Neural progenitor cell (in vitro differentiated cells): ENCODE measurements at regions not wholly inside any gene's neighbourhood (a gene's known extent, or its start where the extent isn't known, plus 50 kb on each side); places are given as distances from the start of the nearest gene placed in this dataset.

Experiments used
- DNase-seq: peaks from one replicate; pipeline ENCODE4 v3.0.0-alpha.2; 2016; ENCODE audit warnings: low spot score
- H2AFZ ChIP-seq: fragments of 200-600 bp; sonication (generic); replicated peaks from 2 replicates; pipeline ENCODE4 v1.6.1; 2016; ENCODE audit warnings: antibody characterized with exemption
- H3F3A ChIP-seq: fragments of 200-600 bp; sonication (generic); 2 replicates; pipeline ENCODE4 v1.6.1; 2016; ENCODE audit warnings: antibody characterized with exemption, low read depth
- H3K27ac ChIP-seq: fragments of 200-600 bp; sonication (generic); 2 replicates; pipeline ENCODE4 v1.5.1; 2016; ENCODE audit warnings: mild to moderate bottlenecking
- H3K27me3 ChIP-seq: fragments of 200-600 bp; sonication (generic); 2 replicates; pipeline ENCODE4 v1.6.1; 2016; ENCODE audit warnings: mild to moderate bottlenecking, moderate library complexity
- H3K36me3 ChIP-seq: fragments of 200-600 bp; sonication (generic); 2 replicates; pipeline ENCODE4 v1.5.1; 2016
- H3K4me1 ChIP-seq: fragments of 200-600 bp; sonication (generic); 2 replicates; pipeline ENCODE4 v1.6.1; 2016; ENCODE audit warnings: mixed run types
- H3K4me2 ChIP-seq: fragments of 200-600 bp; sonication (generic); 2 replicates; pipeline ENCODE4 v1.6.1; 2016
- H3K4me3 ChIP-seq: fragments of 200-600 bp; sonication (generic); 2 replicates; pipeline ENCODE4 v1.5.1; 2016
- H3K79me2 ChIP-seq: fragments of 200-600 bp; sonication (generic); 2 replicates; pipeline ENCODE4 v1.6.1; 2016; ENCODE audit warnings: low read depth
- H3K9ac ChIP-seq: fragments of 200-600 bp; sonication (generic); 2 replicates; pipeline ENCODE4 v1.6.1; 2016
- H3K9me3 ChIP-seq: fragments of 200-600 bp; sonication (generic); 2 replicates; pipeline ENCODE4 v1.5.1; 2016; ENCODE audit warnings: low read depth
- H4K20me1 ChIP-seq: fragments of 200-600 bp; sonication (generic); 2 replicates; pipeline ENCODE4 v1.6.1; 2016; ENCODE audit warnings: low read depth
- H3K27ac Mint-ChIP-seq: 3 replicates; pipeline ENCODE4 v1.8.0; 2021; ENCODE audit warnings: mixed read lengths
- H3K27me3 Mint-ChIP-seq: 2 replicates; pipeline ENCODE4 v1.8.0; 2022; ENCODE audit warnings: low read depth, mild to moderate bottlenecking, inconsistent platforms, moderate library complexity, mixed read lengths; ENCODE audit not compliant: insufficient read depth
- H3K36me3 Mint-ChIP-seq: 3 replicates; pipeline ENCODE4 v1.8.0; 2021; ENCODE audit warnings: mixed read lengths
- H3K4me1 Mint-ChIP-seq: 3 replicates; pipeline ENCODE4 v1.8.0; 2021; ENCODE audit warnings: mixed read lengths
- H3K4me3 Mint-ChIP-seq: 3 replicates; pipeline ENCODE4 v1.8.0; 2021; ENCODE audit warnings: mild to moderate bottlenecking, moderate library complexity, mixed read lengths
- H3K9me3 Mint-ChIP-seq: 3 replicates; pipeline ENCODE4 v1.8.0; 2020; ENCODE audit warnings: mixed read lengths
- EZH2 ChIP-seq: fragments of 200-600 bp; sonication (generic); IDR thresholded peaks from 2 replicates; pipeline ENCODE4 v1.6.1; 2017; ENCODE audit warnings: antibody characterized with exemption, mild to moderate bottlenecking, moderate library complexity
- EZH2phosphoT487 ChIP-seq: fragments of 200-600 bp; sonication (generic); IDR thresholded peaks from 2 replicates; pipeline ENCODE4 v1.6.1; 2017; ENCODE audit warnings: antibody characterized with exemption
- TF ChIP-seq, protein P1 (sequence below): fragments of 200-600 bp; sonication (generic); IDR thresholded peaks from 2 replicates; pipeline ENCODE4 v1.5.1; 2017; ENCODE audit warnings: antibody characterized with exemption, mild to moderate bottlenecking

DNA sequence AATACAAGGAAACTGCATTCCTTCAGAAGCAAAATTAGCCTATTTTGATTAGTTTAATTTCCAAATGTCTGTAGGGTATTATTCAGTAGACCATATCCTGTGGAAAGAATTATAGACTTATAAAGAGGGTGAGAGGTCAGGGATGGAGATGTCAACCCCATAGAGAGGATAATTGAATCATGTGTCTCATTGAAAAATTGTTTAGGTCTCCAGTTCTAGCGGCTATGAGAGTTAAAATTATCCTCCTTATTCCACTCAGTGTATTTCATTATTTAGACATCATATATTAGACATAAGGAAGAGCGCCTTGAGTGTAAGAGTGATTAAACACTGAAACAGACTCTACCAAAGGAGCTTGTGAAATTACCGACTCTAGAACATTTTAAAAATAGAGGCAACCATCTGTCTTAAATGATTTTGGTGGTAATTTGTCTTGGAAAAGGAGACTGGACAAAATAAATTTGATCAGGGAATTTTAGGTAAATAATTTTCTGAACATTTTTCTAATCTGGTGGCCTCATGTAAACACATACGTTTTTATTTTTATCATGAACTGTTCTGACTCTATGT, 654.4 kb upstream of the TENM3 start:
- H3K27me3 Mint-ChIP-seq: peaks cover 4% of the 10 kb centered on the region
- H3K36me3 Mint-ChIP-seq: no peaks in the 10 kb centered on the region
- Histone ChIP-seq H3K4me1 (no peaks in the 10 kb centered on the region), H3K79me2 (no peaks in the 10 kb centered on the region), H3K9me3 (no peaks in the 10 kb centered on the region), H3K4me3 (no peak overlapping the region), H3K4me2 (no peak overlapping the region), H3K9ac (no peak overlapping the region), H2AFZ (no peak overlapping the region), H3K27ac (no peak overlapping the region), H3K27me3 (no peaks in the 10 kb centered on the region), H3K36me3 (no peaks in the 10 kb centered on the region), H4K20me1 (no peaks in the 10 kb centered on the region), H3F3A (no peaks in the 10 kb centered on the region)
- no peak overlapping the region for H3K4me3 Mint-ChIP-seq
- no peak for TF ChIP-seq EZH2phosphoT487
- TF ChIP-seq EZH2: no peak
- TF ChIP-seq, protein P1, sequence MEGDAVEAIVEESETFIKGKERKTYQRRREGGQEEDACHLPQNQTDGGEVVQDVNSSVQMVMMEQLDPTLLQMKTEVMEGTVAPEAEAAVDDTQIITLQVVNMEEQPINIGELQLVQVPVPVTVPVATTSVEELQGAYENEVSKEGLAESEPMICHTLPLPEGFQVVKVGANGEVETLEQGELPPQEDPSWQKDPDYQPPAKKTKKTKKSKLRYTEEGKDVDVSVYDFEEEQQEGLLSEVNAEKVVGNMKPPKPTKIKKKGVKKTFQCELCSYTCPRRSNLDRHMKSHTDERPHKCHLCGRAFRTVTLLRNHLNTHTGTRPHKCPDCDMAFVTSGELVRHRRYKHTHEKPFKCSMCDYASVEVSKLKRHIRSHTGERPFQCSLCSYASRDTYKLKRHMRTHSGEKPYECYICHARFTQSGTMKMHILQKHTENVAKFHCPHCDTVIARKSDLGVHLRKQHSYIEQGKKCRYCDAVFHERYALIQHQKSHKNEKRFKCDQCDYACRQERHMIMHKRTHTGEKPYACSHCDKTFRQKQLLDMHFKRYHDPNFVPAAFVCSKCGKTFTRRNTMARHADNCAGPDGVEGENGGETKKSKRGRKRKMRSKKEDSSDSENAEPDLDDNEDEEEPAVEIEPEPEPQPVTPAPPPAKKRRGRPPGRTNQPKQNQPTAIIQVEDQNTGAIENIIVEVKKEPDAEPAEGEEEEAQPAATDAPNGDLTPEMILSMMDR: no peak
- no peak for DNase-seq
- H3K27ac Mint-ChIP-seq: no peak overlapping the region
- H3K9me3 Mint-ChIP-seq: peaks cover 9% of the 10 kb centered on the region
- peaks cover 11% of the 10 kb centered on the region for H3K4me1 Mint-ChIP-seq

DNA sequence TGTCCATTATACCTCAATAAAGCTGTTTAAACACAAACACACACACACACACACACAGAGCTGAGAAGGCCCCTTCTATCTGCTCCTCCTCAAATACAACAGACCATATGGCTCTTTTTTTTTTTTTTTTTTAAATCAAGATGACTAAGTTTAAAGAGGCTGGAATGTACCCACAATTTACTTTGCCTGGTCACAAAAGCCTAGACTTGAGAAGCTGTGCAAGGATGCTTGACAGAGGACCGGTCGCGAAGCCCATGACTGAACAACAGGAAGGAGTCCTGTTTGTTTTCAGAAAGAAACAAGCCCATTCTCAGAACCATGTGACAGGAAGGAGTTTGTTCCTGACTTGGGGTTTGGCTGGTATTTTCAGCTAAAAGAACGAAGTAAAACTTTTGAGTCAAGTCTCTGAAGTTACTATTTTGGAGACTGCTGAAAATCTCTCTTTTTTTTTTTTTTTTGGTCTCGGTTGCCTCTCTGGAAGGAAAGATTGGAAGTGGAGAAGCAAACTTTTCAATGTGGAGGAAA, 650.9 kb upstream of the TENM3 start:
- Histone ChIP-seq H3K4me1 (no peaks in the 10 kb centered on the region), H4K20me1 (no peaks in the 10 kb centered on the region), H3K4me3 (no peak overlapping the region), H3K27me3 (no peaks in the 10 kb centered on the region), H3K36me3 (no peaks in the 10 kb centered on the region), H3K27ac (no peak overlapping the region), H3K4me2 (no peak overlapping the region), H3K79me2 (no peaks in the 10 kb centered on the region), H3K9me3 (no peaks in the 10 kb centered on the region), H3F3A (no peaks in the 10 kb centered on the region), H3K9ac (no peak overlapping the region), H2AFZ (peak overlapping the region; percentile 10)
- H3K9me3 Mint-ChIP-seq: peaks cover 9% of the 10 kb centered on the region
- TF ChIP-seq EZH2phosphoT487 (no peak), EZH2 (no peak)
- peaks cover 13% of the 10 kb centered on the region for H3K4me1 Mint-ChIP-seq
- H3K4me3 Mint-ChIP-seq: no peak overlapping the region
- no peak overlapping the region for H3K27ac Mint-ChIP-seq
- peaks cover 2% of the 10 kb centered on the region for H3K36me3 Mint-ChIP-seq
- H3K27me3 Mint-ChIP-seq: peaks cover 7% of the 10 kb centered on the region
- DNase-seq: no peak

DNA sequence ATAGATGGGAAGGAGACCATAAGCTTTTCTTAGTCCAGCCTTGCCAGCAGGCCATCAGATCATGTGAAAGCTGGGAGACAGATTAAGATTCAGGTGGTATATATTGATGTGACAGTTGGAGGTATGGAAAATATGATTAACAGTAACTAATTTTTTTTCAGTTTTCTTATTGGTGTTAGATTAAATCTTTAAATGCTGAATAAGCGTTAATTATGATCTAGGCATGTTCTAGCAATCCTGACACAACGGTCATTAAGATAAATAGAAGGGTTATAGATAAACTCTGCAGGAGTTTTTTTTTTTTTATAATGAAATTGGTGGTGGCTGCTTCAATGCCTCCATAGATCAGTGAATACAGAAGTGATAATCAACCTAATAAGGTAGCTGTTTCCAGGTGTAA, 649.5 kb upstream of the TENM3 start:
- Mint-ChIP-seq H3K9me3 (peaks cover 7% of the 10 kb centered on the region), H3K36me3 (peaks cover 2% of the 10 kb centered on the region), H3K27me3 (peaks cover 7% of the 10 kb centered on the region), H3K4me1 (peaks cover 14% of the 10 kb centered on the region), H3K27ac (no peak overlapping the region), H3K4me3 (no peak overlapping the region)
- no peak for DNase-seq
- H4K20me1 ChIP-seq: no peaks in the 10 kb centered on the region
- no peak overlapping the region for H3K9ac ChIP-seq
- no peaks in the 10 kb centered on the region for H3K36me3 ChIP-seq
- H2AFZ ChIP-seq: no peak overlapping the region
- H3K79me2 ChIP-seq: no peaks in the 10 kb centered on the region
- H3F3A ChIP-seq: no peaks in the 10 kb centered on the region
- no peaks in the 10 kb centered on the region for H3K9me3 ChIP-seq
- H3K27ac ChIP-seq: no peak overlapping the region
- H3K27me3 ChIP-seq: no peaks in the 10 kb centered on the region
- no peak for TF ChIP-seq EZH2phosphoT487
- TF ChIP-seq, protein P1: no peak
- TF ChIP-seq EZH2: no peak
- no peaks in the 10 kb centered on the region for H3K4me1 ChIP-seq
- H3K4me3 ChIP-seq: no peak overlapping the region
- no peak overlapping the region for H3K4me2 ChIP-seq

DNA sequence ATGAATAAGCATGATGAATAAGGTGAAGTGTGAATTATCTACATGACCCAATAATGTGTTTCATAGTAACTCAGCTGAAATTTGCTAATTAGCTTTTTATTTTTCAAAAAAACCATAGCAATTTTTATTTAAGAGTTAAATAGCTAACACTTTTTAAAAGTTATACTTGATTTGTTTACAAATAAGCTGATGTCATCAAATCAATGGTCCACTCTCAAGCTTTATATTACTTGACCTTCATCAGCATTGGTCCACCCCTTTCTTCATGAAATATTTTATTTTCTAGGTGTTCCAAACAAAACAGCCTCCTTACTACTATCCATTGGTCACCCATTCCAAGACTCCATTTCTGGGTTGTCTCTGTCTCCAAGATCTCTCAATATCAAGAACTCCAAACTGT, 649.0 kb upstream of the TENM3 start:
- Histone ChIP-seq H3K9ac (no peak overlapping the region), H3K9me3 (no peaks in the 10 kb centered on the region), H3K27me3 (no peaks in the 10 kb centered on the region), H3K4me1 (no peaks in the 10 kb centered on the region), H3K4me2 (no peak overlapping the region), H3F3A (no peaks in the 10 kb centered on the region), H3K27ac (no peak overlapping the region), H3K79me2 (no peaks in the 10 kb centered on the region), H3K4me3 (no peak overlapping the region), H3K36me3 (no peaks in the 10 kb centered on the region), H2AFZ (no peak overlapping the region), H4K20me1 (no peaks in the 10 kb centered on the region)
- no peak for DNase-seq
- Mint-ChIP-seq H3K4me3 (no peak overlapping the region), H3K9me3 (peaks cover 7% of the 10 kb centered on the region), H3K27me3 (peaks cover 7% of the 10 kb centered on the region), H3K4me1 (peaks cover 14% of the 10 kb centered on the region), H3K36me3 (peaks cover 2% of the 10 kb centered on the region), H3K27ac (no peak overlapping the region)
- TF ChIP-seq, protein P1: no peak
- TF ChIP-seq EZH2phosphoT487: no peak
- no peak for TF ChIP-seq EZH2
